KG1 (cell line): ENCODE measurements at regions not wholly inside any gene's neighbourhood (a gene's known extent, or its start where the extent isn't known, plus 50 kb on each side); places are given as distances from the start of the nearest gene placed in this dataset.

Experiments used
- DNase-seq: peaks from one replicate; lab custom pipeline; 2025; lab: John Stamatoyannopoulos, UW

GRCh38 chr3:177744873-177745606, 547.8 kb upstream of the TBL1XR1 start:
- DNase-seq = no peak

GRCh38 chr3:177745607-177746005, 548.3 kb upstream of the TBL1XR1 start:
- DNase-seq = no peak

- no peak for DNase-seq
Observed at GRCh38 chr3:177746337-177746933, 549.2 kb upstream of the TBL1XR1 start.

- no peak for DNase-seq
Observed at GRCh38 chr3:177749836-177750235, 552.6 kb upstream of the TBL1XR1 start.

GRCh38 chr3:177750436-177750835, 553.2 kb upstream of the TBL1XR1 start:
- DNase-seq = no peak

- DNase-seq = no peak
Observed at GRCh38 chr3:177751770-177752169, 554.5 kb upstream of the TBL1XR1 start.

GRCh38 chr3:177752831-177753230, 555.5 kb upstream of the TBL1XR1 start:
- no peak for DNase-seq

GRCh38 chr3:177753451-177754155, 556.3 kb upstream of the TBL1XR1 start:
- DNase-seq = no peak

GRCh38 chr3:177754508-177754921, 557.2 kb upstream of the TBL1XR1 start:
- no peak for DNase-seq

GRCh38 chr3:177758126-177758525, 560.8 kb upstream of the TBL1XR1 start:
- DNase-seq = no peak

GRCh38 chr3:177760803-177761202, 563.5 kb upstream of the TBL1XR1 start:
- DNase-seq = no peak

- no peak for DNase-seq
Observed at GRCh38 chr3:177764377-177764912, 567.2 kb upstream of the TBL1XR1 start.

GRCh38 chr3:177764933-177765332, 567.7 kb upstream of the TBL1XR1 start:
- DNase-seq = no peak

- DNase-seq = no peak
Observed at GRCh38 chr3:177770383-177771230, 573.3 kb upstream of the TBL1XR1 start.

- DNase-seq = no peak
Observed at GRCh38 chr3:177771780-177772179, 574.5 kb upstream of the TBL1XR1 start.

- no peak for DNase-seq
Observed at GRCh38 chr3:177772908-177773557, 575.8 kb upstream of the TBL1XR1 start.

- DNase-seq = no peak
Observed at GRCh38 chr3:177773717-177774116, 576.4 kb upstream of the TBL1XR1 start.

- DNase-seq = no peak
Observed at GRCh38 chr3:177776661-177777101, 579.4 kb upstream of the TBL1XR1 start.

- no peak for DNase-seq
Observed at GRCh38 chr3:177777699-177778098, 580.4 kb upstream of the TBL1XR1 start.

GRCh38 chr3:177778633-177779032, 581.4 kb upstream of the TBL1XR1 start:
- peak; percentile 28 for DNase-seq

- no peak for DNase-seq
Observed at GRCh38 chr3:177781686-177782161, 584.4 kb upstream of the TBL1XR1 start.
